ENCODE measurements at regions not wholly inside any gene's neighbourhood (a gene's known extent, or its start where the extent isn't known, plus 50 kb on each side); places are given as distances from the start of the nearest gene placed in this dataset.
"Not testable (repeated sequence)": the region's sequence is repeated elsewhere in the genome, so short reads cannot be mapped to it uniquely, and the experiment has no call there.

DNA sequence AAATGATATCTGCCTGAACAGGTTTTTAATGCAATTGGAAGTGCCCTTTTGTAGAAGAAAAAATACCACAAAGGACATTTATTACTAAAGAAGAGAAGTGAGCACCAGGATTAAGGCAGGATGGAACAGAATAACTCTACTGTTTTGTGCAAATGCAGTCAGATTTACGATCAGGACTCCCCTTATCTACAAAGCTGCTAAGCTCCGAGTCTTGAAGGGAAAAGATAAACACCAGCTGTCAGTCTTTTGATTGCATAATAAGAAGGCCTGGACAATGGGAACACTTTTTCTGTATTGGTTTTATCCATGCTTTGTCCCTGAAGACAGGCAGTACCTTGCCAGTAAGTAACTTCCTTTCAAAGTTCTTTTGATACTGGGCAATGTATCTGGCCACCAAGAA, 797.9 kb upstream of the SLC35B3 start:
- DNase-seq: no peak

DNA sequence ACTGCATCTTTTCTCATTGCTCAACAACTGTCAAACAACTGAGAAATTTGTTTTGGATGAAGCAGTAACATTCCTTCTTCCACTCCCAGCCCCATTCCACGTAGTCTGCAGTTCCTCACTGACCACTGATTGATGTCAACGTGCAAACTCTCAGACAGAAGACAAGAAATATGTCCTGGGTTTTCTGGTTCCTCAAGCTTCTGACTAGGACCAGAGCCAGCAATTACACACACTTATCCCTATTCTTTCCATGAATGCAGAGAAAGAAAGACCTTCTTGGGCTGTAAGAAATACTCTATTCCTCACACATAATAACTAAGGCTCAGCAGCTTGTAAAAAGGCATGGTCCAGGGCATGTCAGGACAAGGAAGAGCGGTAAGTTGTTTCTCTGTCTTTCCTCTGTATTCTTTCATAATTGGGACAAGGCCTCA, 790.1 kb upstream of the SLC35B3 start:
- DNase-seq: no peak

DNA sequence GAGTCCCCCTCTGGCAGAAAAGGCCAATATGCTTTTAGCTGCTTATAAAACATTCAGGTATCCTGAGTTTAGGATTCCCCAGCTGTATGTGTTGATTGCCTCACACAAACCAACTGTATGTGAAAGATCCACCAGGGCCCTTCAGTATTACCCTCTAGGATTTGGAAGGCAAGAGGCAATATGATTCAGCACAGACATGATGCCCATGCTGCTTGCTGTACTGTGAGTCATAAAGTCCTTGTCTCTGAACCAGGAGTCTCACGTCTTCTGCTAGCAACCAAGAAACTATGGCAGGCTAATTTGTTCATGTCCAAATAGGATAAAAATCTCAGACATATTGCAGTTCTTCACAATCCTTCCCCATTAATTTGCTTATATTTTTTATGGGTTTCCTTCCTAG, 789.2 kb upstream of the SLC35B3 start:
- DNase-seq: no peak

DNA sequence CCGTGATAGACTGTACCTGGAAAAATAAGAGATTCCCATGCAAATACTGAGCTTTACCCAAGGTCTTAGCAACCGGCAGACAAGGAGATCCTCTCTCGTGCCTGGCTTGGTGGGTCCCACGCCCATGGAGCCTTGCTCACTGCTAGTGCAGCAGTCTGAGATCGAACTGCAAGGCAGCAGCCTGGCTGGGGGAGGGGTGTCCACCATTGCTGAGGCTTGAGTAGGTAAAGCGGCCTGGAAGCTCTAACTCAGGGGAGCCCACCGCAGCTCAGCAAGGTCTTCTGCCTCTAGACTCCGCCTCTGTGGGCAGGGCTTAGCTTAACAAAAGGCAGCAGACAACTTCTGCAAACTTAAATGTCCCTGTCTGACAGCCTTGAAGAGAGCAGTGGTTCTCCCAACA, 778.4 kb upstream of the SLC35B3 start:
- DNase-seq: not testable (repeated sequence)

DNA sequence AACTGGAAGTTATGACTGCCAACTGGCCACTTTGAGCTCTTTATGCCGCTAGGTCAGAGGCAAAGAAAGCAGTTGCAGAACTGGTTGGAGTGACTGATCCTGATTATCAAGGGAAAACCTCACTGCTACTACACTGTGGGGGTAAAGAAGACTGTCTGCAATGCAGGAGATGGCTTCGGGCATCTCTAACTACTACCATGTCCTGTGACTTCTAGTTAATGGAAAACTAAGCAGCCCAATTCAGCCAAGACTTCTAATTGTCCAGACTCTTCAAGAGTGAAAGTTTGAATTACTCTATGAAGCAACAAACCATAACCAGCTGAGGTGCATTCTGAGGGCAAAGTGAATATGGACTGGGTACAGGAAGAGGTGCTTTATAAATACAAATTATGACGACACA, 773.6 kb upstream of the SLC35B3 start:
- DNase-seq: no peak

DNA sequence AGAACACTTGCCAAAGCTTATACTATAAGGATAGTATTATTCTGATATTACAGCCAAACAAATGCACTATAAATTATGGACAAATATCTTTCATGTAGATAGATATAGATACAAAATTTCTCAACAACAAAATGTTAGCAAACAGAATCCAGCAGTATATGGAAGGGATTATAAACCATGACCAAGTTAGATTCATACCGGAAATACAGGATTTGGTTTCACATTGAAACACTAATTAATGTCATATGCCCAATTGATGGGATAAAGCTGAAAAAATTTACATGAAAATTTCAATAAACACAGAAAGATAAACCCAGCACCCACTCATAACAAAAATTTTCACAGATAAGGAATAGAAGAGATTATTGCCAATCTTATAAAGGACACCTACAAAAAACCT, 770.3 kb upstream of the SLC35B3 start:
- DNase-seq: no peak

DNA sequence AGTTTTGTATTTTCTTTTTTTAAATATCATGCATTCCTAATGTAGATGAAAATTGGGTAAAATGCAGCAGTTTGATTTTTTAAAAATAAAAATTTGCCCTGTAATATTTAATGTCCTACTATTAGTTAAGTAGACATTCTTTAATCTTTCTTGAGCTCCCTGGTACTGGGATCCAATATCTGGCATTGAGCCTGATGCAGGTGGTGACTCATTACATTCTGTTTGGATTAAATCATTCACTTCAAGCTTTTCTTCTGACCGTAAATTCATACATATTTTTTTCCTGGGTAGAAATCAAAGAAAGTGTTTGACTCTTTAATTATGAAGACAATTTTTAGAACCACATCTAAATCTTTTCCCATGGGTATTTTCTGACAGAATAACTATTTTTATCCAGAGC, 768.8 kb upstream of the SLC35B3 start:
- no peak for DNase-seq

DNA sequence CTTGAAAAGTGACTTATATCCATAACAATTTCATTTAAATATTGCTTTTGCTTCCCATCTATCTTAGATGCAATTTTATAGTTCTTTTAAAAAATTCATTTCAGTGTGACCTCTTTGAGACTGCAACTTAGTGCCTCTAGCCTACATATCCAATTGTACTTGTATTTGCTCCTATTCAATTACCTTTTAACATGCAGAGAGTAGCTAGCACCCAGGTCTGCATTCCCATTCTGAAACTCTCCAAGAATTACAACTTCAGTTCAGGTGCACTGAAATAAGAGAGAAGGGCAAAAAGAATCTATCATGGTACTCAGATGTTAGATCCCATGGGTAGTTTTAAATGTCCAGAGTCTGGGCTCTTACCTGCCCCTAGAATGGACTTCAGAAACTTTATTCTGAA, 765.4 kb upstream of the SLC35B3 start:
- no peak for DNase-seq

DNA sequence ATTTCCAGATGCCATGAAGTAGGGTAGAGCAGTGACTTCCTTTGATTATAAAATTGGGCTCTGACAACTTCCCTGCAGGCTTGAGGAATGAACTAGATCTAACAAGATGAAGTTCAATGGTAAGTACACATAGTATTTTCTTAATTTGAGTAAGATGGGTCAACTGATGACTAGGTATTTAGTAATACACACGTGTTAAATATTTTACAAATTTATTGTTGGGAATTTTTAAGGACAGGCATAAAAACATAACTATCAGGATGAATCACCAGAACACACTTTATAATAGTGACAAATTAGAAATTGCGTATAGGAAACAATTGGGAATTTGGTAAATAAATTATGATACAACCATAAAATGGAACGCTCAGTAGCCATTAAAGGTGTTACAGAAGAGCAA, 762.4 kb upstream of the SLC35B3 start:
- DNase-seq: no peak

DNA sequence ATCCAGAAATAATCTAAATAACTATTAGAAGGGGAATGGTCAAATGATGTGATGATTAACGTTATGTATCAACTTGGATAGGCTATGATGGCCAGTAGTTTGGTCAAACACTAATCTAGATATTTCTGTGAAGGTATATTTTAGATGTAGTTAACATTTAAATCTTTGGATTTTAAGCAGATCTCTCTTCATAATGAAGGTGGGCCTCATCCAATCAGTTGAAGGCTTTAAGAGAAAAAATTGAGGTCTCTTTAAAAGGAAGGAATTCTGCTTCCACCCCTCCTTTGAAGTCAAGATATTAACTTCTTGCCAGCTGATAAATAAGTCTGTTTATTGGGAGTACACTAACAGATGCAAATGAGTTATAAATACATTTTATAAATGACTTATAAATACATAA, 760.0 kb upstream of the SLC35B3 start:
- DNase-seq: no peak

DNA sequence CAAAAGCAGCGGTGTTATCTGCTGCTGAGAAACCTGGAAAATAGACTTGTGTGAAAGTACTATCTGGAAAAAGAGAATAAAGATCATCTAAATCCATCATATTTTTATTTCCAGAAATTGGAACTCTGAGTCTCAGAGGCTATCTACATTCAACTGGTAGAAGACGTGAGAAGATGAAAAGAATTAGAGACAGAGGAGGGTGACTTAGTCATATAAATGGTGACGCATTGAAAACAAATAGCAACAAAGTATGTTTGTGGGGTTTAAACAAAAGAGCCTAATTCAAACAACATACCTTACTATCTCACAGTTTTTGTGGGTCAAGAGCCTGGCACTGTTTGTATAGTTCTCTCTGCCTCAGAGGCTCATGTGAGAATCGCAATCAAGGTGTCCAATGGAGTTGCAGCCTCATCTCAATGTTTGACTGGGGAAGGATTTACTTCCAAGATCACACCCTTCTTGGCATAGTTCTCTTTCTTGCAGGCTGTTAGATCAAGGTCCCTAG, 757.1 kb upstream of the SLC35B3 start:
- no peak for DNase-seq

DNA sequence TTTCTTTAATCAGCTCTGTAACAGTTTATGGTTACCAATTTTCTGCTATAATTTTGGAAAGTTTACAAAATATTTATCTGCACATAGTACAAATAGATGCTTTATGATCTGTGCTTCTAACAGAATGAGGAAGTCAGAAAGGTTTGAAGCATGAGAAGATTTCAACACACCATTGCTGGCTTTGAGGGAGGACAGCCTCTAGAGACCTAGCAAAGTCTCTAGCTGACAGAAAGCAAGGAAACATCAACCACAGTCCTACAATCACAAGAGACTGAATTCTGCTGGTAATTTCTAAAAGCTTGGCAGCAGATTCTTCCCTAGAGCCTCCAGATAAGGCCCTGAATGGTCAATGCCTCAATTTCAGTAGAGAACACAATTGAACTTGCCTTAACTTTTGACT, 750.8 kb upstream of the SLC35B3 start:
- no peak for DNase-seq

DNA sequence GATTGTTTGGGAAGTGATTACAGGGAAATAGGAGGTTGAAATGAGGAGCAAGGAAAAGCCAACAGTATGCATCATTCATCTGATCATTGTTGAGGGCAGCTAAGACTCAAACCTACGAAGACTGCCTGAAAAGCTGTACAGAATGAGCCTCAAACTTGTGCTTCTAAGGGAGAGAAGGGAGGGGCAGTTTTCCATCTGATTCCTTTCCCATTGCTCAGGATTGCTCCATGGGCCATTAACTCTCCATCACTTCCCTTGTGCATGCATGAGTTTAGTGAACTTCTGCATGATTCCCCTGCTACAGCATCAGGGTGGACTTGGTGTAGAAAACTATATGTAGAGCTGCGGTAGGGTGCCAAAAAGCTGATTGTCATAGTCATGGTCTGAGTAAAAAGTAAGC, 742.7 kb upstream of the SLC35B3 start:
- no peak for DNase-seq

DNA sequence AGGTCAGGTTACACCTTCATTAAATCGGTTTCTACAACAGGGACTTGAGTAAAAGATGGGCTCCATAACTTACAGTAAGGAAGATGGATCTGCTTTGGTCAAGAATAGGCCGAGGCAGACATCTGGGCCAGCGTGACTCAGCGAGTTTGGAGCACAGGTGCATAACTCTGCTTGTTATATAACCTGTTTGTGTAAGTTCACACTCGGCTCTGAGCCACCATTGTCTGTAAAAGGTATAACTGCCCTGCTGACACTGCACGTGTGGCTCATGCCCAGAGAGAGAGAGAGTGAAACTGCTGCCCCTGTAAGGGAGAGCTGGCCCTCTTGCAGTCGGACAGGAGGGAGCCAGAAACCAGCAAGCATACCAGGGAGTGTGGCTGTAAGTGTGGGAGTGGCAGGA, 737.9 kb upstream of the SLC35B3 start:
- DNase-seq: no peak

DNA sequence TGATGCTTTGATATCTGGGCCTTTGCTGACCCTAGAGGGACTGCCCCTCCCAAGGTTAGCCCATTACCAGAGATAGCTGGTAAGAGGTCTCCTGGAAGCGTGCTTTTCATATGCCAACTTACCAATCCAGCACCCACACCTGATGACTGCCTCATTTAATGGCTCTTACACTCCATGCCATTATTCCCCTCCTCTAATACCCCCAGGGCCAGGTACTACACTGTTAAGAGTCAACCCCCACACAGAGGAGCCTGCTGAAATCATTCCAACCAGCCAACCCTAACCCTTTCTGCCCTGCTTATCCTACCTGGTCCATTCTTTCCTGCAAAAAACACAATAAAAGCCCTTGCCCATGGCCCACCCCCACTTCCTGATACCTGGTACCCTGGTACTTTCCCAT, 736.8 kb upstream of the SLC35B3 start:
- DNase-seq: no peak

DNA sequence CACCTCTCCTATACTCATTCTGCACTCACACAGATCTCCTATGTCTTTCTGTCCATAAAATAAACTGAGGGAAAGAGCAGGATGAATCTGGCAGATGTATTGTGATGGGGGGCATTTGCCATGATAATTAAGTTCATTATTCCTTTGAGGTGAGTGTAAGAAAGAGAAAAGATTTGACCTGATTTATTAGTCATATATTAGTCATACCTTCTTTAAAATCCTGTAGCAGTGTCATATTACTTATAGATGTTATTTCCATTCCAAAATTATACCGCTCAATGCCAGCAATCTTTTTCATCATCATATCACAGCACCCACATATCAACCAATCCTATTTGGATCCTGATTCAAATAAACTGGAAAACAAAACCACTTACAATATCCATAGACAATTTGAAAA, 733.3 kb upstream of the SLC35B3 start:
- no peak for DNase-seq

DNA sequence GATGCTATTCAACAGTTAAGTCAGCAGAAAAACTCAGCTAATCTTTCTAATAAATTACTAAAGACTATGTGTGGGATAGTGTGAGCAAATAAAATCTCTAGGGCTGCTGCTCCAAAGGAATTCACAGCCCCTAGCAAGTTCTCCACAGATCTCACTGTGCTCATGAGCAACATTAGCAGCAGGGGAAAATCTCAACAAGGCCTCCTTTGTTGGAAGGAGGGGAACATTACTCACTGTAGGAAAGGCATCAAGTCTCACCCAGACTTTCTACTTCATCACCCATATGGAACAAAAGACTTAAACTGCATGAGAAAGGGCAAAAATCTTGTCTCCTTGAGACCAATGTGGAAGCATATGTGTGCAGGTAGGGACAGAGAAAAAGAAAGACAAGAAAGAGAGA, 726.4 kb upstream of the SLC35B3 start:
- DNase-seq: no peak

DNA sequence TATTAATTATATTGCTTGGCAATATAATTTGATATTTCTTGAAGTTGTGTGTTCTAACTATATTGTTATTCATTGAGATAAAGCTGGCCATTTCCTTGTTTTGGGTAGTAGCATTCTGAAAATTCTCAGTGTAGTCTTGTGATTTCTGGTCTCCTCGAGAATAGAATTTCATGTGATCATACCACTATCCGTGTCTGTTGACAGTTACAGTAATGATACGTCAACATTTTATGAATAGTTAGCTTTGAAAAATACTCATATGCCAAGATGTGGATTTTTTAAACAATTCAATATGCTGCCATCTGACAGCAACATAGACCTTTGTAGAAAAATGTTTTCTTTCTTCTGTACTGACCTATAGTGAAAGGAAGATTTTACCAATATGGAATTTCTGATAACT, 723.7 kb upstream of the SLC35B3 start:
- no peak for DNase-seq

DNA sequence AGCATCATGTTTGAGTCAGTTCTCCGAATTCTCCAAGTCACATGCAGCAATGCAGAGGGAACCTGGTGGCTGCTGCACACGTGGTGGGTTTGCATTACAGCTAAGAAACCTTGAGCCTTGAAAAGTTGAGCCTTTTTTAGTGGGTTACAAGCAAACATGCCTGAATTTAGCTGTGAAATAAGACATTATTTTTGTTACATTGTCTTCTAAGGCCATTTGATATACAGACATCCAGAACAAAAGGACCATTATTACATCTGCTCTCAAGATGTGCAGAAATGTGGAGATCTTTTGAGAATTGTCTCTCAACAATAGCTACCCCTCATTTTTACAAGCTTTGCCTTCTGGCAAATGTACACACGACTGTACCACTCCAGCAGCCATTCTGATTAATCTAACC, 720.5 kb upstream of the SLC35B3 start:
- no peak for DNase-seq

DNA sequence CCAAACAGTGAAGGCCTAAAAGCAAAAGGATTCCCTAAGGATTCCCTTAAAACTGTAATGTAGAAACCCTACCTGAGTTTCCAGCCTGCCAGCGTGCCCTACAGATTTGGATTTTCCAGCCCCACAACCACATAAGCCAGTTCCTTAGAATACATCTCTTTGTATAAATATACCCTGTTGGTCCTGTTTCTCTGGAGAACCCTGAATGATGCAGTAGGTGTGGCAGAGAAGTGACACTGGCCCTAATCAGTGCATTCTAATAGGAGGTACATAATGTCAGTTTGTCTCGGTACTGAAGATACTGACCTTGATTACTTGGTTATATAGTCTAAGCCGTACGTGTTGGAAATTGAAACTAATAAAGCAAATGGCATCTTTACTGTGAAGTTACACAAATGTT, 707.8 kb upstream of the SLC35B3 start:
- DNase-seq: no peak

DNA sequence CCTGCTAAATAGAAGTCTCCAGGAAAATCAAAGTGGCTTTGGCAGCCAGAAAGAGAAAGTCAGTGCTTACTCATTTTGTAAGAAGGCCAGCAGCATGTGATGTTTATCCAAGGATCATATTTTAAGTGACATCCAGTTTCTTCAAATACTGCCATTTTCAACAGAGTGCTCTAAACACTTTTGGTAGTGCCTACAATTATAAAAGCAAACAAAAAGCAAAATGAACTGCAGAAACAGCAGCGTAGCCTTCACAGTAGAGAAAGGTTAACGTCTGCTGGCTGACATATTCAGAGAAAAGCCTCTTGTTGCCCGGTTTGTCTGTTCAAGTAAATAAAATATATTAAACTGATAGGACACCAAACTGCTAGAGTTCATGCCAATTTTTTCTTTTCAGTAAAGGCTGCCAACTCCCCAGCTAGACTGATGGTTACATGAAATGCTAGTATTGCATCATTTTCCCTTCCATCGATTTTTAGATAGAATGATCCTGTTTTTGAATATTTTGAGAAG, 705.7 kb upstream of the SLC35B3 start:
- DNase-seq: no peak

DNA sequence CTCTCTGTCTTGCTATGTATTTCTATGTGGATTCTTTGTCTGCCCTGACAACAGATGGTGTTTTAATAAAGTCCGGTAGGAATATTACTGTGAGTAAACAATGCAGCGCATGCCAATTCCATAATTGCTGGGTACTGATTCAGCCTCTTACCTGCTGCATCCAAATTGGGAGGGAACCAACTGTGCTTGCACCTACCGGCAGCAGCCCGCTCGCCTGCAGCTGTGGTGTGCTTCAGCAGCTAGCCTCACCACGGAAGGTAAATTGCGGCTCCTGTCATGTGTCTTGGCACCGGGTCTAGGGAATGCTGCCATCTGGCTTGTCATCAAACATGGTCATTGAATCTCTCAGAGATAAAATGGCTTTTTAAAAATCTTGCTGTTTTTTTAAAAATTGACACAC, 704.8 kb upstream of the SLC35B3 start:
- no peak for DNase-seq

DNA sequence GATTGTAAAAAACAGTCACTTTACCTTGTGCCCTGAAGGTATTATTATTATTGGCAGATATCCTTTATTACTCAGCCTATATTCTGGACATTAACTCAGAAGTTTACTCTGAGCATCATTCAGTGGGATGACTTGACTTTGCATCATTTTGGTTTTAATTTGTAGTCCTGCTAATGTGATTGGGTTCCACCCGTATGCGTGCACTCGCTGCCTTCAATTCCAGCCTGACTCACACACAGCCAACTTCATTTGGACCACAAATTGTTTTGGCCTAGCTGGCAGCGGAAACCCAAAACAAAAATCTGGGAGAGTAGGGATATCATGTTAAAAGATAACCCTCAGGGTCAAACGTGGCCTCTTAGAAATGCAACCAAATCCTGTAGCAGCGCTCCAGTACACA, 704.4 kb upstream of the SLC35B3 start:
- DNase-seq: no peak

DNA sequence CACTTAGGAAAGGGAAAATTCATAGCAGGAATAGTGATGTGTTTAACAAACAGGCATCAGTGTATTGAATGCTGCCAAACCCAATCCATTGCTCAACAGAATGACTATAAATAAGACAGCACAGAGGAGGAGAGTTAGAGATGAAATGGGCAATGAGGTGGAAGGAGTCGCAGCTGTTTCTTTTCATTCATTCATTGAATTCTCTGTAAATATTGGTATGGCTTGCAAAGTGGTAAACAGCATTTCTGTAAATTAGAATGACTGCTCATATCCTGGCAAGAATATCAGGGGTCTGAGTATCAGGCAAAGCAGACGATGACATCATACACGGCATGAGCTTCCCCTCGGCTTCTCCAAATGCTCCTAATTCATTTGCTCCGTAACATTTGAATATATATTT, 703.6 kb upstream of the SLC35B3 start:
- DNase-seq: no peak

DNA sequence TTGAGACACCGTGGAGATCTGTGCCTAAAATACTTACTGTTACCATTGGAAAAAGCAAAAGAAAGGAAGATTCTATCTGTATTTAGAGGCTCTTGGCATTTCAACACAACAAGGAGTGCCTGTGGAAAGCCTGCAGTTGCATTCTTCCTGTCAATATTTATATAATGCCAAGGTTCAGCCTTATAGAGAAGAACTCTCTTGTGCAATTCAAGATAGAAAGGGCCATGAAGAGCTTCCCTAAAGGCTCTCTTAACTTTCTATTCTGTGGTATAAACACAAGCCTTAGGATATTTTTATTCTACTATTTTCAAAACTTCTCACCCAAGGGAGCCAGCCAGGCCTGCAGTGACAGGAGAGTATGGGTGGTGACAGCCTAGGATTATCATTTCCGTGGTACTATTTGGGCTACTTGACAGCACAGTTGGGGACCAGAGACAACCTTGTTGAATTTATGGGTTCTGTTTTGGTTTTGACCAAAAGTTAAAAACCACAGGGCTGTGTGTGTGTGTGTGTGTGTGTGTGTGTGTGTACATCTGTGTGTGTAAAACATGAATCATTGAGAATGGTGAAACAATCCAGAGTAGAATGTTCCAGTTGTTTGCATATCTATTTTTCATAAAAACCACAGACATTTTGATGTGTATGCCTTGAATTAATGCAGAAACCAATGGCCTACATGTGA, 700.9 kb upstream of the SLC35B3 start:
- DNase-seq: no peak

Data from NK-92 treated with Interleukin-12 subunit alpha and Interleukin-12 subunit beta, amount 100 ng/mL, for 24 hours (cell line).